ENCODE measurements at regions not wholly inside any gene's neighbourhood (a gene's known extent, or its start where the extent isn't known, plus 50 kb on each side); places are given as distances from the start of the nearest gene placed in this dataset.
"Not testable (repeated sequence)": the region's sequence is repeated elsewhere in the genome, so short reads cannot be mapped to it uniquely, and the experiment has no call there.

DNA sequence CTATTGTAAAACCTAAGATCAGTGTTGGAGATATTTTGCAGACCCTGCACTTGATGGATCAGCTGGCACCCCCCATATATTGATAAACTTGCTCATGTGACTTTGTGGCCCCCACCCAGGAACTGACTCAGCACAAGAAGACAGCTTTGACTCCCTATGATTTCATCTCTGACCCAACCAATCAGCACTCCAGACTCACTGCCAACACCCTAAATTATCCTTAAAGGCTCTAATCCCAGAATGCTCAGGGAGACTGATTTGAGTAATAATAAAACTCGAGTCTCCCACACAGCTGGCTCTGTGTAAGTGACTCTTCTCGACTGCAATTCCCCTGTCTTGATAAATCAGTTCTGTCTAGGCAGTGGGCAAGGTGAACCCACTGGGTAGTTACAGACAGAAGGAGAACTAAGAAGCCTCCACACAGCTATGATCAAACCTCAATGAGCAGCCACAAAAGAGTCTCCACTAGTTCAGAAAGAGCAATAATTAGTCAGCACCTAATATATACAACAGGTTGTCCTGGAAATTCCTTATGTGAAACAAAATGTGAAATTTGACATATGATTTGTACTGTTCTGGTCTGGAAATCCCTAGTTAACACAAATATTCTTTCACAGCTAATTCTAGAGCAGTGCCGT, 52.2 kb downstream of the ACTL7B start:
- no peak for DNase-seq (ENCODE audit: low read depth in 2 of 3, low spot score in 1 of 3)

DNA sequence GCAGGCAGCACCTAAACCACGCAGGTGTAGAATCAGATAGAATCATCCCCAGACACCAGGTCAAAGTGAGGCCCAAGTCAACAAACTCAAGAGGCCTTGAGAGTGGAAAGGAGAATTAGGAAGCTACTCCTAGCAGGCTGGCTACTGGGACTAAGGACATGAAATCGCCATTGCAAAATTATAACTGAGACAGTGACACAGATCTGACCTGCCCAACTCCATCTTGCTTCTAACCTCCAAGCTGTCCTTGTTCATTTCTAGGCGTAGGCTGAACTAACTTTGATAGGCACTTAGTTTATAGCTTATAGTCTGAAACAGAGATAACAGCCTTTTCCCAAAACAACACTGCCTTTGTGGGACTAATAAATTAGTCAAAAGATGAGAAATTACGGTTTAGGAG, 52.8 kb downstream of the ACTL7B start:
- DNase-seq (ENCODE audit: low read depth in 2 of 3, low spot score in 1 of 3) = no peak

DNA sequence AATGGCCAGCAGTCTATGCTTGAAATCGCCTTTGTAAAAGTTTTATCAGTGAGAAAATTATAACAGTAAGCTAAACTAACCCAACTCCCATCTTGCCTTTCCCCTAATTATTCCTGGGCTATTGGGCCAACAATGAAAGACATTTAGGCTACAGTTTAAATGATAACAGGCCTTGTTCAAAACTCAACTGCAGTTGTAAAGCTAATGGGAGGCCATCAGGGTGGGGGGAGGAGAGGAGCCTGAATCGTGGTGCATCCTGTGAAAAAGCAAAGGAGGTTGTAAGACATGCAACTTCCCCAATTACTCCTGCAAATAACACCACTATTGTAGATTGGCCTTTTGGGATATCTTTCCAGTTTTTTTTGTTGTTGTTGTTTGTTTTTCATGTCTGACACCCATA, 53.8 kb downstream of the ACTL7B start:
- DNase-seq (ENCODE audit: low read depth in 2 of 3, low spot score in 1 of 3) = no peak

DNA sequence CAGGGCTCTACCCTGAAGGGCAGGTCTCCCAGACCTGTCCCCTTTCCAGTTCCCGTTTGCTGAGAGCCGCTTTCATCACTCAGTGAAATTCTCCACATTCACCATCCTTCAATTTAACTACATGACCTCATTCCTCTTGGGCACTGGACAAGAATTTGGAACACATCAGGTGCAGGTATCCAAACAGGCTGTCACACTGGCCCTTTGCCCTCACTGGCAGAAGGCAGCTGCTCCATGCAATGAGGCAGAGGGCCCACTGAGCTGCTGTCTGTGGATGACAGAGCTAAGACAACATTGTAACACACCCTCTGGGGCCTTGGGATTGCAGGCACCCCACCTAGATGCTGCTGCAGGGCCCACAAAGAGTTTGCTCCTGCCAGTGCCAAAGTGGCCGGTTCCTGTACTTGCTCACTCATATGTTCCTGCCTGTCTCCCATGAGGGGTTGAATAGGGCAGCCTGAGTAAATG, 55.1 kb downstream of the ACTL7B start:
- no peak for DNase-seq (ENCODE audit: low read depth in 2 of 3, low spot score in 1 of 3)

DNA sequence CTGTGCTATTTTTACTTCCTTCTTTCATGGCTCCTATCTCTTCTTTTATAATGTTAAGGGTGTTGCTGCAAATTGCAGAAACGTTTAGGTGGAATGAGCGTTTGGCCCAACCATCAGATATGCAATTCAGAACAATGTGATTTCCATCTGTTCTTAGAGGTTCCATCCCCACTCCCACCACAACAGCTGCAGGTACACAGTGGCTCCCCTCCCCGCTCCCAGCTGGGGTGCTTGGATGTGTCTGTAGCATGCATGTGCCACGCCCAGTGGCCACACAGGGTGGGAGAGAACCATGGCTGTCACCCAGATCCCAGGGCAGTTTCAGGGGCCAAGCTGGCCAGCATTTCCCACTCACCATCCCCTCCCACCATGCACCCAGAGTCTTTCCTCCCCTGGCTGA, 62.2 kb downstream of the ACTL7B start:
- DNase-seq (ENCODE audit: low read depth in 2 of 3, low spot score in 1 of 3) = no peak

DNA sequence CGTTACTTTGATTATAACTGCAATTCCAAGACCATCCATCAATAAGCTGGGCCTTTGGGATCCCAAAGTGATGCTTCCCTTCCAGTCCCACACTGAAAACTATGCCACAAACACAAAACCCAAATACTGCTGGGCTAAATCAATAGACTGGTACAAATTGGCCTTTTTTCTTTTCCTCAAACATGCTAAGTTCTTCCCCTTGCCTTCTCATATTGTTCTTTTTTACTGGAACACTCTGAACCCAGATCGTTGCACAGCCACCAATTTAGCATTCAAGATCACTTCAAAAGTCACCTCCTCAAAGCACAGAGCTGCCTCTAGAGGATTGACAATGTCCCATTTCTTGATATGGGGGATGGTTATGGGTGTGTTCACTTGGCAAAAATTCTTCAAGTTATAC, 66.0 kb downstream of the ACTL7B start:
- no peak for DNase-seq (ENCODE audit: low read depth in 2 of 3, low spot score in 1 of 3)

DNA sequence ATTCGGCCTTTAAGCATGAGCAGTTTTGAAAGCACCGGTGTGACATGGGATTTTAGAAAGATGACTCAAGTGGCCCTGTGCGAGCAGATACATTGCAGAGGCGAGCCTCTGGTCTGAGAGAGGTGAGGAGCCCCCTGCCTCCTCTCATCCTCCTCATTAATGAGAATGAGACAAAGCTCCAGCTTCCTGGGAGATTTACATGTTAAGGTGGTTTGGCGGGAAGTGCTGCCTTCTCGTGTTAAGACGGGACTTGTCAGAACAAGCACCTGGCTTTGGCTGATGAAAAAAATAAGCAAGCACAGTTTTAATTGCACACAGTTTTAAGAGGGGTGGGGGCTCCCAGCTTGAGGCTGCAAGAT, 68.1 kb downstream of the ACTL7B start:
- DNase-seq (ENCODE audit: low read depth in 2 of 3, low spot score in 1 of 3) = no peak

DNA sequence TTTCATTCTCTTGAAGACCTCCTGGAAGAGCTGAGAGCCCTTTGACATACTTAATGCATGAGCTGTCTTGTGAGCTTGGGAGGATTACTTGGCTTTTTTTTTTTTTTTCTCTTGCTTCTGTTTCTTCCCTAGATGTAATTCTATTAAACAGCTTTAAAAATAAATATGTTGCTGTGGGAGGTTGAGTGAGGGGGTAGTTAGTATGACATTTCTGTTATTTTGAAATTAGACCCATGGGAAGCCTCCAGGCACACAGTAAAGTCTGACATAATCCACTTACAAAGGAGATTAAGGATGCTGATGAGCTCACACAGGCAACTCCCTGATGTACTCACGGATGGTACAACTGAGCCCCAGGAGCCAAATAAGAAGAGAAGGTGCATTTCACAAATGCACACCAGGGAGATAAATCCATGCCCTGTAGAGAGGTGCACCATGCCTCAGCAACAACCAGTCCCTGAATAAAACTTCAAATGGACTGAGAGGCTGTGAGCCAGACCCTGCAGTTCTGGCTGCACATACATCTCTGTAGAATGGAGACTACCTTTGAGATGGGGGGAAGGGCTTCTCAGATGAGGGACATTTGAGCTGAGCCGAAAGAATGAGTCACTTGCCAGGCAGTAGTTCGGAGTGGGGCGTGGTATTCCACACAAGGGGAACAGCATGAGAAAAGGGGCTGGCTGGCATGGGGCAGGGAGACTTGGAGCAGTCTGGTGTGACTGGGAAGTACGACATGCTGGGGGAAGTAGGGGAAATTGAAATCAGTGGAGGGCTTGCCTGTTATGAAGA, 68.7 kb downstream of the ACTL7B start:
- no peak for DNase-seq (ENCODE audit: low read depth in 2 of 3, low spot score in 1 of 3)

DNA sequence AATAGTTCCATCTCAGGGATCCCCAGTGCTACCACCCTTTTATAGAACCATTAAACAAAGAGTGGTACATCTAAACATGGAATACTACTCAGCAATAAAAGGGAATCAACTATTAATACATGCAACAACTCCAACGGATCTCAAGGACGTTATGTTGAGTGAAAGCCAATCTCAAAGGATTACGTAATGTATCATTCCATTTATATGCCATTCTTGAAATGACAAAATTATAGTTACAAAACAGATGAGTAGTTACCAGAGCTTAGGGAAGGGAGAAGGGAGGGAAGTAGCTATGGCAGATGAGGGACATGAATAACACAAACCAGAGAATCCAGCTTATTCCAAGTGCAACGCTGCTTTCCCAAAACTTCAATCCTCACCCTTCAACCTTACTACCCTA, 69.5 kb downstream of the ACTL7B start:
- DNase-seq (ENCODE audit: low read depth in 2 of 3, low spot score in 1 of 3) = no peak

DNA sequence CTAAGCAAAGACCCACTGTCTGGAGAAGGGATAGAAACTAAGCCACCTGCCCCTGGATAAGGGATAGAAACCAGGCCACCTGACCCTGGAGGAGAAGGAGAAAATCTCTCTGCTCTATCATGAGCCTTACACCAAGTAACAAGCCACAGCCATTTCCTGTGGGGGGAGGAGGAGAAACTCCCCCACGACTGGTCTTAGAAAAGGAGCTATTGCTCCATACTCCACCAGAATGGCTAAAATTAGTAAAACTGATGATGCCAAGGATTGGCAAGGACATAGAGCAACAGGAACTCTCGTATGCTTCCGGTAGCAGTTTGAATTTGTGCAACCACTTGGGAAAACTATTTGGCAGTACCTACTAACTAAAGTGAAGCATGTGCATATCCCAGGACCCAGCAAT, 70.8 kb downstream of the ACTL7B start:
- no peak for DNase-seq (ENCODE audit: low read depth in 2 of 3, low spot score in 1 of 3)

DNA sequence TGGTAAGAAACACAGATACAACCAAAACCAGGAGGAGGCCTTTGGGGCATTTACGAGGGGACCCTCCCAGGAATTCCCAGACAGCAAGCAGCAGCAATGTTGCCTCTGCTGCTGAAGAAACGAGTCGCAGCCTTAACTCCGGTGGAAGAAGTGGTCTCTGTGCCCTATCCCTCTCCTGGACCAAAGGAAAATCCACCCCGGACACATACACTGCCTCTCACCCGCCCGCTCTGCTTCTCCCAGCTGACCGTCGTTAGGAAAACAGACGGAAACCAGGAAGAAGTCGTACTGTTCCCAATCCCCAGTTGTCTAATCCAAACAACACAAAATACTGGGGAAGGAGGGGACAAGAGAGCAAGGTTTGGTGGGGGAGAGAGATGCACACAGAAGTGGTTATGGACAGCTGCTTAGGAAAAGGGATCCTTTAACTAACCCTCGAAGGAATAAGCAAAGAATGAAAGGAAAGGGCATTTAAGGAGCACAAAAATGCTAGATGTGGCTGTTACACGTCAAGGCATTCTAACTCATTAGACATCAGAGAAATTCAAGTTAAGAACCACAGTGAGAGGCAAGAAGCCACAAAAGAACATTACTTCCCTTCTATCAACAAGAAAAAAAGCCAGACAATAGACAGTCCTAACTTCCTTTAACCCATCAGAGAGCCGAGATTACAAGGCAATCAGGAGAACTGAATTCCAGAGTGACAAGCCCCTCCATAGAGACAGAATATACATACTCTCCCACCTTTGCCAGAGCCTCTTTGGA, 71.9 kb downstream of the ACTL7B start:
- no peak for DNase-seq (ENCODE audit: low read depth in 2 of 3, low spot score in 1 of 3)

DNA sequence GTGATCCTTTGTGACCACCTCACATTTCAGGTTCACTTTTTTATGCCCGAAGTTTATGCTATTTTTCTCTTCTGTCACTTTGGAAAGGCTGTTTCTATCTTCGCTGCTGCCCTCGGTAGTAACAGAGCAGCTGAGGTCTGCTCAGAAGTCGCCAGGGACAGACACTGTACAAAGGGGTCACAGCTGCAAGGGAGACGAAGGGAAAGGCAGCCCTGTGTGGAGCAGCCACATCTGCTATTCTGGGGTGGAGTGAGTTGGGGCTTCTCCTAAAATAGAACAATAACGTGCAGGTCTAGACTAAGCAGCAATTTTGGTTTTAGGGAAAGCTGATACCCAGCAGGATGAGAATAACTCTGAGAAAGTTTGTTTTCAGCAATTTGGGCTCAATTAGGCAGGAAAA, 72.5 kb downstream of the ACTL7B start:
- no peak for DNase-seq (ENCODE audit: low read depth in 2 of 3, low spot score in 1 of 3)

DNA sequence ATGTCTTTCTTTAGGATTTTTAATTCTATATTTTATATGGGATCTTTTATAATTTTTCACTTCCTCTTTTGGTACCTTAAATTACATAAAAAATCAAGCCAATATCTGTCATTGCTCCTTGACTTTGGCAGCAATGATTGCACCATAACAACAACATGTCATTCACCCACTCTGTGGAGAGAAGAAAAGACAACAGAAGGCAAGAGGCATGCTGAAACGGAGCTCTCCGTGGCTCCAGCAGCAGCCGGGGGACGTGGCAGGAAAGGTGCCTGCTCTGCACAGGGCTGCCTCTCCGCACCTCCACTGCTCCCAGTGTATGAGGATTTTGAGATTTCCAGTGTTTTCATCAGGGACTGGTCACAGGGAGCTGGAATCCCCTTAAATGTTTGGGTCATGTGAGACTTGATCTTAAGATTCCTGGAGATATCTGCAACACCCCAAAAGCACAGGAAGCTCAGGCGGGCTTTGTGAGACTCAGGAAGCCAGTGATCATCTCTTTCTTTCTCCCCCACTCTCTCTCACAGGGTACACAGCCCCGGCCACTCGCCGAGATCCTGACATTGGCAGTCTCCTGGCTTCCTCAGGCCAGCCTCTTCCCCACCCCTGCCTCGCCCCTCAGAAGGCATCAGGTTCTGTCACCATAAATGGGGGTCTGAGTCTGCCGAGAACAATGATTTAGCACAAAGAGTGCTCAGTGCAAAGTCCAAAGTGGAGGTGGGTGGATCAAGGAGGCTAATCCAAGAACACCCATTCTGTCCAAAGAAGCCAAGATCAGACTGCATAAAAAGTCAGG, 74.6 kb downstream of the ACTL7B start:
- no peak for DNase-seq (ENCODE audit: low read depth in 2 of 3, low spot score in 1 of 3)

DNA sequence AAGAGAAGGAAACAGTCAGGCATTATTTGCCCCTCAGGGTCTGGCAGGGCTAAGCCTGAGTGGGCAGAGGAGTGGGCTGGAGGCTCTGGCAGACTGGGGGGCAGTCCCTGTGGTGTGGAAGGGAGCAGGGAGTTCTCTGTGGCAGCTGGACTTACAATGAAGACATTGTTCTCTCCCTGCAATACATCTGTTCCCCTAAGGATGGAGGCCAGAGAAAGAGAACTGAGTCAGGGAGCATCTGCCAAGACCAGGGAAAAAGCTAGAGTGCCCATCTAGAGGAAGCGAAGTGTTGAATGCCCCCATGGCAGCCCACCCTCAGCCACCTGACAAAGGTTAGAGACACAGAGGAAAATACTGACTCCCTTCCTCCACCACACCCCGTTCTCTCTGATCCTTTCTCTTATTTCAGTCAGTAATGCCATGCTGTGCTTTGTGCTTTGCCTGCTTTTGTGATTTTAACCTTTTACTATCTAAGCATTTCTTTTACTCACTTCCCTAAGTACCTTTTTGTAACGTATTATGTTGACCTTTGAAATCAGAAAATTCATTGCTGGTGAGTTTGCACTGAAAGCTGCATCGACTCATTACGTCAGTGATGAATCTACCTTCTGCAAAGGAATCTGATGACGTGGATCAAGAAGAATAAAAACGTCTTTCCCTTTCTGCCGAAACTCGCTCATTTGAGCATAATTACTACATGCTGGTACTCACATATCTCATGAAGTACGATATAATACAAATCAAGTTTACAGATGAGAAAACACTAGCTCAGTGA, 76.0 kb downstream of the ACTL7B start:
- no peak for DNase-seq (ENCODE audit: low read depth in 2 of 3, low spot score in 1 of 3)

DNA sequence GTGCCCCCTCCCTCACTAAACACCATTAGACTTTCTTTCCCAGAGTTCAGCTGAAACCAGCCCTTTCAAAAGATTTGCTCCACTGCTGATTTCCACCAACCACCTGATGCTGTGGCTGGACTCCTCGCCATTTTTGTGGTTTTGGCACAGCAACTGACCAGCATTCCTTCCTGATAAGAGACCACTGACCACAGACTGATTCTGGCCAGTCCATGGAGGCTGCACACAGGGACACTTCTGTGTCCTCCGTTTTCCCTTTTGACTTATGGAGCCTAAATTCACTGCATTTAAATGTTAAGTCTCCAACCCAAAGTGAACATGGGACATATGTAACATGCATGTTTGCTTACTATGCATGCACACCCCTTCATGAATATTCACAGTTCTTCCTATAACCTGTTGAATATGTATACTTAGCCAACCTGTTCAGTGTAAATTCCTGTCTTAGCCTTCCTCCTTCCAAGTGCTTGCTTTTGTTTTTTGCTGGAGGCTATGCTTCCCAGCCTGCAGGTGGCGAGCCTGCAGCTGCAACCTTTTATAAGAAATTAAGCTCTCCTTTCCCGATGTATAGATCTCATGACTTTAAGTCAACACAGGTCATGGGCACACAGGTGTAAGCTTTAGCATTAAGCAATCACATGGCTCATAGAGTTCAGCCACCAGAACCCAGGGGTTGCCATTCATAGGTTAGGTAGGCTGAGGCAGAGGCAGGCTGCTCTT, 78.7 kb downstream of the ACTL7B start:
- no peak for DNase-seq (ENCODE audit: low read depth in 2 of 3, low spot score in 1 of 3)

DNA sequence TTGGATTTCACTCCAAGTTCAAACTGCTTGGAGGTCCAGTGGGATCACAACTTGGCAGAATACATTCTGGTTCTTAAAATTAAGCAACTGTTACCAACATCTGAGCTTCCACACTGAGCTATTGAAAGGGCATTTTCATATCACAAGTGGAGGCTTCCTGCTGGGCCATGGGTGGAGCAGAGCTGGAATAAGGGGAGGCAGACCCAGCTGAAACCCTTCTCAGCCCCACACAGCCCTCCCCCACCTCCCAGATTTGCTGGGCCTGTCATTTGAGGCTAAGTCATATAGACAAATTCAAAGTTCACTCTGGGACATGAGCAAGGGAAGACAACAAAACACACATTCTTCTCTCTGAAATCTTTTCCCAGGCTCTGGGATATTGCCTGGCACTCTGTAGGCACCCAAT, 79.9 kb downstream of the ACTL7B start:
- no peak for DNase-seq (ENCODE audit: low read depth in 2 of 3, low spot score in 1 of 3)

DNA sequence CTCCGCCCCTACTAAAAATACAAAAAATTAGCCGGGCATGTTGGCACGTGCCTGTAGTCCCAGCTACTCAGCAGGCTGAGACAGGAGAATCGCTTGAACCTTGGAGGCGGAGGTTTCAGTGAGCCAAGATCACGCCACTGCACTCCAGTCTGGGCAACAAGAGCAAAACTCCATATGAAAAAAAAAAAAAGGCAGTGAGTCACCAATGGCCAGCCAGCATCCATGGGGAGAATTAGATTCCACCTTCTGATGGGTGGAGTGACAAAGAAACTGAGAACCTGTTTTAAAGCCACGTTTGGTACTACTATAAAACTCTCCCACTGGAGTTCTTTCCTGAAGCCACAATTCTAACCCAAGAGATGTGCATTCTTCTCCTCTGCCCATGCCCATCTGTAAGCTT, 81.7 kb downstream of the ACTL7B start:
- not testable (repeated sequence) for DNase-seq (ENCODE audit: low read depth in 2 of 3, low spot score in 1 of 3)

DNA sequence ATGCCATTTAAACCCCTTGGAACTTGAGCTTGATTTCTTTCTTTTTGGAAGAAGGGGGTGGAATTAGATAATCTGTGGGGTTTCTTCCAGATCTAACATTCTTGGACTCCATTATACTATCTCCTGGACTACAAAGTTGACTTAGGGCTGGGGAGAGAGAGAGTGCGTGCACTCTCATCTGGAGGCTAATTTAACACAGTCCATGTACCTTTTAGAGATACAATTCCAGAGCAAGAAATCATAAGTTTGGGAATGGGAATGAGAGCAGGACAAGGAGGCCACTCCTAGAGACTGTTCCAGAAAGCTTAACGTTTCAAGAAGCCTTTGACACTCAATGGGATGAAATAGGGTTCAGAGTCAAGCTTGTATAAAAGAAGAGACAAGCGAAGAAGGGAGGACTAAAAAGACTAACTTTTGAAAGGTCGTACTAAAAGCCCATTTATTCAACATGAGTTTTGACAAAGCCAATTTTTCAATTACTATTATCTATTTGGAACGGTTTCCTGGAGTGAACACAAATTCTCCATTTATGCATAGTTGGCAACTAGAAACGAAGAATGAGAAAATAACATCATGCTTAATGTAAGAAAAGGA, 83.4 kb downstream of the ACTL7B start:
- no peak for DNase-seq (ENCODE audit: low read depth in 2 of 3, low spot score in 1 of 3)

DNA sequence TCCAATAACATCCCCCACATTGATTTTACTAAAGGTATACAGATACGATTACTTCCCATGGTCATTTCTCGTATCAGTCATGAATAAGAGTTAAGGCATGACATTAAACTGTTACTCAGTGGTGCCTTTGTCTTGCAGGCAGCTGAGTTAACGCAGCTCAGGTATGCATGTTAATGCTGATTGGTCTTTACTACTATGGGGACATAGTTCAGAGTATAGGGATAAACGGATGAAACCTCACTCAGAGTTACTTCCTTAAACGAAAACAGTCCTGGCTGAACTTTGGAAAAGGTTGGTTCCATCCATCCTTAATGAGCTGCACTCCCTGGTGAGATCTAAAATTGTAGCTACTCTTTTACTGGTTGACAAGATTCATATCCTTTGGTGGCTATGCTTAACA, 87.0 kb downstream of the ACTL7B start:
- DNase-seq (ENCODE audit: low read depth in 2 of 3, low spot score in 1 of 3) = no peak

Data from stimulated activated CD4-positive, alpha-beta T cell treated with anti-CD3 and anti-CD28 coated beads, Interleukin-12 subunit alpha, Interleukin-12 subunit beta, amount 100 ng/mL, for 48 hours (primary cell).